HepG2 (cell line): ENCODE measurements at regions not wholly inside any gene's neighbourhood (a gene's known extent, or its start where the extent isn't known, plus 50 kb on each side); places are given as distances from the start of the nearest gene placed in this dataset.

Source experiments
- ATAC-seq: fragments of 200-7000 bp; cut with Tn5 transposase; 3 replicates; pipeline ENCODE4 v1.9.1; 2020; ENCODE audit warnings: mild to moderate bottlenecking, moderate library complexity
- BruUV-seq: library from RNA; stranded (reverse); fragments of 400-500 nt; replicated peaks from 2 replicates; lab custom pipeline; 2021; lab: Mats Ljungman, UMichigan
- CTCF ChIA-PET: fragments of 300-600 bp; formaldehyde crosslinking; extraction: SDS; loops from one replicate; lab custom pipeline; 2021; ENCODE audit warnings: low total read pairs, inconsistent platforms, low intra/inter-chr PET ratio; lab: Yijun Ruan, JAX
- POLR2A ChIA-PET: fragments of 350-600 bp; sonication (Branson Sonifier 250); formaldehyde crosslinking; loops from one replicate; lab custom pipeline; 2020; ENCODE audit warnings: antibody characterized with exemption, inconsistent platforms; lab: Yijun Ruan, JAX
- DNase-seq: peaks from one replicate; pipeline ENCODE4 v3.0.0-alpha.2; 2015; ENCODE audit warnings: low spot score
- FAIRE-seq: peaks from 3 replicates; lab custom pipeline; 2011; peaks lifted over from hg19 to GRCh38; lab: Jason Lieb, UNC
- H2AFZ ChIP-seq: one replicate; pipeline ENCODE4 v1.6.1; 2011; ENCODE audit warnings: low read length, inconsistent platforms
- H3K27ac ChIP-seq: fragments of 300-600 bp; 3 replicates; pipeline ENCODE4 v1.8.0; 2011; ENCODE audit warnings: mixed run types, mild to moderate bottlenecking, mixed read lengths, low read length, inconsistent platforms; ENCODE audit not compliant: insufficient read depth; ENCODE audit errors: extremely low read length
- H3K27me3 ChIP-seq, 2 experiments: fragments of 200-600 bp in 1 of 2; 2 replicates in 1 of 2; 3 replicates in 1 of 2; pipeline versions ENCODE4 v1.6.0 to v1.8.0; 2011; ENCODE audit warnings: low read length in 2 of 2, mild to moderate bottlenecking in 2 of 2, moderate library complexity in 2 of 2, inconsistent platforms in 1 of 2; ENCODE audit not compliant: insufficient read depth in 2 of 2, control insufficient read depth in 1 of 2
- H3K36me3 ChIP-seq, 2 experiments: fragments of 200-600 bp in 1 of 2; replicated peaks in 1 of 2; 2 replicates in 1 of 2; 3 replicates in 1 of 2; pipeline versions ENCODE4 v1.5.1 to v1.8.0; 2011; ENCODE audit warnings: low read length in 2 of 2, inconsistent platforms in 1 of 2; ENCODE audit not compliant: insufficient read depth in 2 of 2, control insufficient read depth in 1 of 2
- H3K4me1 ChIP-seq: 2 replicates; pipeline ENCODE4 v1.5.1; 2012; ENCODE audit warnings: low read length, inconsistent platforms; ENCODE audit not compliant: insufficient read depth
- H3K4me2 ChIP-seq: 2 replicates; pipeline ENCODE4 v1.6.0; 2011; ENCODE audit warnings: low read depth, low read length, inconsistent platforms
- H3K4me3 ChIP-seq, 3 experiments: fragments of 200-600 bp in 1 of 3; sonication (generic), shearing (Covaris generic) in 1 of 3; replicated peaks in 1 of 3; 2 replicates each; pipeline ENCODE4 v1.5.1; 2011 to 2016; ENCODE audit warnings: low read length in 3 of 3, inconsistent platforms in 2 of 3, low read depth in 2 of 3, mild to moderate bottlenecking in 2 of 3, control low read depth in 1 of 3, mixed read lengths in 1 of 3; ENCODE audit not compliant: insufficient read depth in 1 of 3
- H3K79me2 ChIP-seq: one replicate; pipeline ENCODE4 v1.6.1; 2011; ENCODE audit warnings: low read length, inconsistent platforms; ENCODE audit not compliant: insufficient read depth
- H3K9ac ChIP-seq: 2 replicates; pipeline ENCODE4 v1.6.0; 2011; ENCODE audit warnings: mild to moderate bottlenecking, low read depth, low read length, inconsistent platforms; ENCODE audit not compliant: insufficient read depth
- H3K9me3 ChIP-seq: 2 replicates; pipeline ENCODE4 v1.5.1; 2012; ENCODE audit warnings: mild to moderate bottlenecking, low read length
- H4K20me1 ChIP-seq: 2 replicates; pipeline ENCODE4 v1.6.0; 2011; ENCODE audit warnings: inconsistent platforms, mild to moderate bottlenecking, low read length, moderate library complexity; ENCODE audit not compliant: insufficient read depth
- GATAD2A ChIP-seq: IDR thresholded peaks from 2 replicates; pipeline ENCODE4 v1.6.1; 2016
- HHEX ChIP-seq: IDR thresholded peaks from 2 replicates; pipeline ENCODE4 v1.6.1; 2016; ENCODE audit warnings: control low read depth
- HNRNPUL1 ChIP-seq: fragments of 200-400 bp; formaldehyde crosslinking; IDR thresholded peaks from 2 replicates; pipeline ENCODE4 v1.6.1; 2017; ENCODE audit warnings: low read depth, mild to moderate bottlenecking, low read length, moderate library complexity
- MLLT10 ChIP-seq: sonication (generic); formaldehyde crosslinking; IDR thresholded peaks from 2 replicates; pipeline ENCODE4 v1.4.0; 2020; ENCODE audit warnings: missing genetic modification reagents
- RAD21 ChIP-seq: fragments of 450-650 bp; formaldehyde crosslinking; IDR thresholded peaks from 2 replicates; pipeline ENCODE4 v1.5.0; 2020; ENCODE audit warnings: mild to moderate bottlenecking
- RORA ChIP-seq: sonication (generic); formaldehyde crosslinking; IDR thresholded peaks from 2 replicates; pipeline ENCODE4 v1.5.0; 2020; ENCODE audit warnings: mild to moderate bottlenecking, missing genetic modification reagents, moderate library complexity
- SP2 ChIP-seq: sonication (generic); formaldehyde crosslinking; IDR thresholded peaks from 2 replicates; pipeline ENCODE4 v1.5.1; 2020; ENCODE audit warnings: mild to moderate bottlenecking, missing genetic modification reagents
- U2AF2 ChIP-seq: fragments of 200-400 bp; formaldehyde crosslinking; IDR thresholded peaks from 2 replicates; pipeline ENCODE4 v1.6.1; 2017; ENCODE audit warnings: low read depth, mild to moderate bottlenecking, low read length
- ZNF253 ChIP-seq: sonication (generic); formaldehyde crosslinking; IDR thresholded peaks from 2 replicates; pipeline ENCODE4 v1.8.0; 2022; ENCODE audit warnings: mild to moderate bottlenecking, missing genetic modification reagents, borderline replicate concordance
- ZNF331 ChIP-seq: sonication (generic); formaldehyde crosslinking; IDR thresholded peaks from 2 replicates; pipeline ENCODE4 v1.4.0; 2020; ENCODE audit warnings: missing genetic modification reagents
- ZNF33A ChIP-seq: sonication (generic); formaldehyde crosslinking; IDR thresholded peaks from 2 replicates; pipeline ENCODE4 v1.5.1; 2020; ENCODE audit warnings: missing genetic modification reagents, mild to moderate bottlenecking, moderate library complexity, borderline replicate concordance
- ZNF563 ChIP-seq: sonication (generic); formaldehyde crosslinking; IDR thresholded peaks from 2 replicates; pipeline ENCODE4 v1.8.0; 2022; ENCODE audit warnings: mild to moderate bottlenecking, moderate library complexity, missing genetic modification reagents
- ZNF766 ChIP-seq: sonication (generic); formaldehyde crosslinking; IDR thresholded peaks from 2 replicates; pipeline ENCODE4 v1.5.0; 2020; ENCODE audit warnings: missing genetic modification reagents, borderline replicate concordance
- WGBS: methylation state at CpG from one replicate; pipeline ENCODE4 v1.1.6; 2017; ENCODE audit warnings: low lambda C conversion rate; 5-methylcytosine and 5-hydroxymethylcytosine counted together
- in situ Hi-C: cut with HindIII; loops from 2 replicates; pipeline ENCODE4 v1.10.0; 2017; ENCODE audit warnings: low pct_unique_long_range_greater_than_20kb; ENCODE audit not compliant: extremely low pct_ligation_motif_present
- intact Hi-C: fragments of 100-400 bp; cut with micrococcal nuclease; formaldehyde crosslinking; loops from one replicate; pipeline ENCODE4 v1.10.0; 2022; ENCODE audit not compliant: unreplicated experiment
- TF ChIP-seq, protein P1 (sequence below): IDR thresholded peaks from 2 replicates; pipeline ENCODE4 v1.4.0; 2020; ENCODE audit warnings: mild to moderate bottlenecking, missing genetic modification reagents
- TF ChIP-seq, protein P2 (sequence below): IDR thresholded peaks from 2 replicates; pipeline ENCODE4 v1.6.1; 2018; ENCODE audit warnings: missing genetic modification reagents
- TF ChIP-seq, protein P3 (sequence below): sonication (generic); formaldehyde crosslinking; IDR thresholded peaks from 2 replicates; pipeline ENCODE4 v1.5.0; 2020; ENCODE audit warnings: mild to moderate bottlenecking, missing genetic modification reagents

GRCh38 chr14:80055667-80056496, 155.4 kb downstream of the DIO2 start:
- 33% methylated on average over 7 of the region's 7 CpGs for WGBS
- Histone ChIP-seq H3K27me3 (no peaks in the 10 kb centered on the region), H3K36me3 (no peaks in the 10 kb centered on the region), H3K9me3 (no peaks in the 10 kb centered on the region), H4K20me1 (no peaks in the 10 kb centered on the region), H3K4me2 (no peak overlapping the region), H3K4me3 (no peak overlapping the region), H3K4me1 (no peaks in the 10 kb centered on the region), H2AFZ (no peak overlapping the region), H3K79me2 (no peaks in the 10 kb centered on the region), H3K9ac (no peak overlapping the region), H3K27ac (no peak overlapping the region)
- intact Hi-C loops (loop anchor here (1.0 to 10.0 kb wide), 4 partner anchors 159 to 794 kb away; partner anchors contain the start of gene DIO2), in situ Hi-C loops (loop anchor here (25.0 kb wide), 1 partner anchor 806 kb away; no protein-coding TSS in a partner anchor)
- FAIRE-seq (peak; percentile 66), DNase-seq (peak; percentile 16), ATAC-seq (peak; percentile 68)
- CTCF ChIA-PET: interaction anchor here (1.4 to 2.5 kb wide), 2 partner anchors 531 to 795 kb away, joined by 6 to 23 read pairs; no protein-coding TSS in a partner anchor
- BruUV-seq: no TSS peak
- POLR2A ChIA-PET: no interaction called here
- TF ChIP-seq ZNF563 (CRISPR knock-in tag) (no peak), RORA (CRISPR knock-in tag) (no peak), ZNF766 (no peak), SP2 (CRISPR knock-in tag) (no peak), HNRNPUL1 (no peak), ZNF331 (CRISPR knock-in tag) (no peak), GATAD2A (CRISPR knock-in tag) (no peak), ZNF33A (CRISPR knock-in tag) (no peak), RAD21 (CRISPR knock-in tag) (peak; percentile 42; the same call in 1 of the 2 replicates), HHEX (no peak), ZNF253 (CRISPR knock-in tag) (no peak), U2AF2 (no peak), MLLT10 (CRISPR knock-in tag) (no peak)
- TF ChIP-seq, protein P1, sequence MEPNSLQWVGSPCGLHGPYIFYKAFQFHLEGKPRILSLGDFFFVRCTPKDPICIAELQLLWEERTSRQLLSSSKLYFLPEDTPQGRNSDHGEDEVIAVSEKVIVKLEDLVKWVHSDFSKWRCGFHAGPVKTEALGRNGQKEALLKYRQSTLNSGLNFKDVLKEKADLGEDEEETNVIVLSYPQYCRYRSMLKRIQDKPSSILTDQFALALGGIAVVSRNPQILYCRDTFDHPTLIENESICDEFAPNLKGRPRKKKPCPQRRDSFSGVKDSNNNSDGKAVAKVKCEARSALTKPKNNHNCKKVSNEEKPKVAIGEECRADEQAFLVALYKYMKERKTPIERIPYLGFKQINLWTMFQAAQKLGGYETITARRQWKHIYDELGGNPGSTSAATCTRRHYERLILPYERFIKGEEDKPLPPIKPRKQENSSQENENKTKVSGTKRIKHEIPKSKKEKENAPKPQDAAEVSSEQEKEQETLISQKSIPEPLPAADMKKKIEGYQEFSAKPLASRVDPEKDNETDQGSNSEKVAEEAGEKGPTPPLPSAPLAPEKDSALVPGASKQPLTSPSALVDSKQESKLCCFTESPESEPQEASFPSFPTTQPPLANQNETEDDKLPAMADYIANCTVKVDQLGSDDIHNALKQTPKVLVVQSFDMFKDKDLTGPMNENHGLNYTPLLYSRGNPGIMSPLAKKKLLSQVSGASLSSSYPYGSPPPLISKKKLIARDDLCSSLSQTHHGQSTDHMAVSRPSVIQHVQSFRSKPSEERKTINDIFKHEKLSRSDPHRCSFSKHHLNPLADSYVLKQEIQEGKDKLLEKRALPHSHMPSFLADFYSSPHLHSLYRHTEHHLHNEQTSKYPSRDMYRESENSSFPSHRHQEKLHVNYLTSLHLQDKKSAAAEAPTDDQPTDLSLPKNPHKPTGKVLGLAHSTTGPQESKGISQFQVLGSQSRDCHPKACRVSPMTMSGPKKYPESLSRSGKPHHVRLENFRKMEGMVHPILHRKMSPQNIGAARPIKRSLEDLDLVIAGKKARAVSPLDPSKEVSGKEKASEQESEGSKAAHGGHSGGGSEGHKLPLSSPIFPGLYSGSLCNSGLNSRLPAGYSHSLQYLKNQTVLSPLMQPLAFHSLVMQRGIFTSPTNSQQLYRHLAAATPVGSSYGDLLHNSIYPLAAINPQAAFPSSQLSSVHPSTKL (CRISPR knock-in tag): no peak
- TF ChIP-seq, protein P2, sequence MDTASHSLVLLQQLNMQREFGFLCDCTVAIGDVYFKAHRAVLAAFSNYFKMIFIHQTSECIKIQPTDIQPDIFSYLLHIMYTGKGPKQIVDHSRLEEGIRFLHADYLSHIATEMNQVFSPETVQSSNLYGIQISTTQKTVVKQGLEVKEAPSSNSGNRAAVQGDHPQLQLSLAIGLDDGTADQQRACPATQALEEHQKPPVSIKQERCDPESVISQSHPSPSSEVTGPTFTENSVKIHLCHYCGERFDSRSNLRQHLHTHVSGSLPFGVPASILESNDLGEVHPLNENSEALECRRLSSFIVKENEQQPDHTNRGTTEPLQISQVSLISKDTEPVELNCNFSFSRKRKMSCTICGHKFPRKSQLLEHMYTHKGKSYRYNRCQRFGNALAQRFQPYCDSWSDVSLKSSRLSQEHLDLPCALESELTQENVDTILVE: no peak
- TF ChIP-seq, protein P3, sequence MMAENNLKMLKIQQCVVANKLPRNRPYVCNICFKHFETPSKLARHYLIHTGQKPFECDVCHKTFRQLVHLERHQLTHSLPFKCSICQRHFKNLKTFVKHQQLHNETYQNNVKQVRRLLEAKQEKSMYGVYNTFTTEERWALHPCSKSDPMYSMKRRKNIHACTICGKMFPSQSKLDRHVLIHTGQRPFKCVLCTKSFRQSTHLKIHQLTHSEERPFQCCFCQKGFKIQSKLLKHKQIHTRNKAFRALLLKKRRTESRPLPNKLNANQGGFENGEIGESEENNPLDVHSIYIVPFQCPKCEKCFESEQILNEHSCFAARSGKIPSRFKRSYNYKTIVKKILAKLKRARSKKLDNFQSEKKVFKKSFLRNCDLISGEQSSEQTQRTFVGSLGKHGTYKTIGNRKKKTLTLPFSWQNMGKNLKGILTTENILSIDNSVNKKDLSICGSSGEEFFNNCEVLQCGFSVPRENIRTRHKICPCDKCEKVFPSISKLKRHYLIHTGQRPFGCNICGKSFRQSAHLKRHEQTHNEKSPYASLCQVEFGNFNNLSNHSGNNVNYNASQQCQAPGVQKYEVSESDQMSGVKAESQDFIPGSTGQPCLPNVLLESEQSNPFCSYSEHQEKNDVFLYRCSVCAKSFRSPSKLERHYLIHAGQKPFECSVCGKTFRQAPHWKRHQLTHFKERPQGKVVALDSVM (CRISPR knock-in tag): no peak
